DOHH2 (cell line): ENCODE measurements at regions not wholly inside any gene's neighbourhood (a gene's known extent, or its start where the extent isn't known, plus 50 kb on each side); places are given as distances from the start of the nearest gene placed in this dataset.

Experiments used
- H3F3A ChIP-seq: fragments of 200-600 bp; sonication (generic), shearing (Covaris generic); 2 replicates; pipeline ENCODE4 v1.6.0; 2016; ENCODE audit warnings: antibody characterized with exemption, mild to moderate bottlenecking; ENCODE audit not compliant: control insufficient read depth, insufficient read depth
- H3K27ac ChIP-seq: fragments of 200-600 bp; sonication (generic); 2 replicates; pipeline ENCODE4 v1.5.1; 2014; ENCODE audit warnings: low read depth, mild to moderate bottlenecking, low read length, moderate library complexity
- H3K27me3 ChIP-seq: fragments of 200-600 bp; sonication (generic); 2 replicates; pipeline ENCODE4 v1.6.1; 2014; ENCODE audit warnings: mild to moderate bottlenecking, low read length, mixed read lengths; ENCODE audit not compliant: control insufficient read depth
- H3K36me3 ChIP-seq: fragments of 200-600 bp; sonication (generic); 2 replicates; pipeline ENCODE4 v1.6.1; 2014; ENCODE audit warnings: mild to moderate bottlenecking, low read length, moderate library complexity, mixed read lengths; ENCODE audit not compliant: control insufficient read depth
- H3K4me1 ChIP-seq: fragments of 200-600 bp; sonication (generic); 2 replicates; pipeline ENCODE4 v1.6.1; 2014; ENCODE audit warnings: mild to moderate bottlenecking, low read length, mixed read lengths; ENCODE audit not compliant: control insufficient read depth
- H3K4me2 ChIP-seq: fragments of 200-600 bp; sonication (generic); 2 replicates; pipeline ENCODE4 v1.6.0; 2014; ENCODE audit warnings: mild to moderate bottlenecking, low read length, moderate library complexity
- H3K4me3 ChIP-seq: fragments of 200-600 bp; sonication (generic); 2 replicates; pipeline ENCODE4 v1.5.1; 2014; ENCODE audit warnings: mild to moderate bottlenecking, low read length, mixed read lengths
- H3K79me2 ChIP-seq: fragments of 200-600 bp; sonication (generic); 2 replicates; pipeline ENCODE4 v1.6.1; 2014; ENCODE audit warnings: mild to moderate bottlenecking, low read length, mixed read lengths; ENCODE audit not compliant: control insufficient read depth
- H3K9me2 ChIP-seq: fragments of 200-600 bp; sonication (generic); replicated peaks from 2 replicates; pipeline ENCODE4 v1.6.1; 2014; ENCODE audit warnings: mild to moderate bottlenecking, low read length, mixed read lengths; ENCODE audit not compliant: control insufficient read depth
- H3K9me3 ChIP-seq: fragments of 200-600 bp; sonication (generic); 2 replicates; pipeline ENCODE4 v1.6.1; 2014; ENCODE audit warnings: antibody characterized with exemption, low read length, mixed read lengths; ENCODE audit not compliant: control insufficient read depth, insufficient read depth
- H4K20me1 ChIP-seq: fragments of 200-600 bp; sonication (generic); 2 replicates; pipeline ENCODE4 v1.6.0; 2014; ENCODE audit warnings: low read depth, mild to moderate bottlenecking, antibody characterized with exemption, low read length, moderate library complexity; ENCODE audit not compliant: control insufficient read depth, insufficient read depth
- EZH2phosphoT487 ChIP-seq: fragments of 200-600 bp; sonication (generic); IDR thresholded peaks from 2 replicates; pipeline ENCODE4 v1.6.1; 2017; ENCODE audit warnings: borderline replicate concordance, mild to moderate bottlenecking, antibody characterized with exemption, low read length, moderate library complexity, mixed read lengths
- TF ChIP-seq, protein P1 (sequence below): fragments of 200-600 bp; sonication (generic); IDR thresholded peaks from one replicate; pipeline ENCODE4 v1.5.1; 2014; ENCODE audit warnings: antibody characterized with exemption, mild to moderate bottlenecking, low read depth, low read length; ENCODE audit not compliant: poor library complexity, severe bottlenecking

DNA sequence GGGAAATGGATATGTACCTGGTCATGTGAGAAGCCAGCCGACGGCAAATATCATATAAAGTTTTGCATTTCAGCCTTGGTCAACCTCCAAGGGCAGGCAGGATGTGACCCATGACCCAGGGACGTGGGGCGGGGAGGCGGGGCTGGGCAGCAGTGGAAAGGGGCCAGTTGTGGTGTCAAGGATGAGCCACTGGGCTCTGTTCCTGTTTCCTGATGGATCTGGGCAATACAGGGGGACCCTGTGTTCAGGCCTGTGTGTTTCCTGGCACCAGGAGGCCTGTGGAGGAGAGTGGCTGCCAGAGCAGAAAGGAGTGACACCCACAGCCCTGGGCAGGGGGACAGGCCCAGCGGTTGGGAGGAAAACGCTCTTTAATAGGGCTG is 106.9 kb downstream of the GATA6 start:
- no peak overlapping the region for H3K4me2 ChIP-seq
- TF ChIP-seq, protein P1, sequence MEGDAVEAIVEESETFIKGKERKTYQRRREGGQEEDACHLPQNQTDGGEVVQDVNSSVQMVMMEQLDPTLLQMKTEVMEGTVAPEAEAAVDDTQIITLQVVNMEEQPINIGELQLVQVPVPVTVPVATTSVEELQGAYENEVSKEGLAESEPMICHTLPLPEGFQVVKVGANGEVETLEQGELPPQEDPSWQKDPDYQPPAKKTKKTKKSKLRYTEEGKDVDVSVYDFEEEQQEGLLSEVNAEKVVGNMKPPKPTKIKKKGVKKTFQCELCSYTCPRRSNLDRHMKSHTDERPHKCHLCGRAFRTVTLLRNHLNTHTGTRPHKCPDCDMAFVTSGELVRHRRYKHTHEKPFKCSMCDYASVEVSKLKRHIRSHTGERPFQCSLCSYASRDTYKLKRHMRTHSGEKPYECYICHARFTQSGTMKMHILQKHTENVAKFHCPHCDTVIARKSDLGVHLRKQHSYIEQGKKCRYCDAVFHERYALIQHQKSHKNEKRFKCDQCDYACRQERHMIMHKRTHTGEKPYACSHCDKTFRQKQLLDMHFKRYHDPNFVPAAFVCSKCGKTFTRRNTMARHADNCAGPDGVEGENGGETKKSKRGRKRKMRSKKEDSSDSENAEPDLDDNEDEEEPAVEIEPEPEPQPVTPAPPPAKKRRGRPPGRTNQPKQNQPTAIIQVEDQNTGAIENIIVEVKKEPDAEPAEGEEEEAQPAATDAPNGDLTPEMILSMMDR: no peak
- no peak for TF ChIP-seq EZH2phosphoT487
- H3K9me3 ChIP-seq: no peaks in the 10 kb centered on the region
- H3F3A ChIP-seq: no peaks in the 10 kb centered on the region
- no peak overlapping the region for H3K4me3 ChIP-seq
- no peaks in the 10 kb centered on the region for H3K9me2 ChIP-seq
- H4K20me1 ChIP-seq: no peaks in the 10 kb centered on the region
- no peaks in the 10 kb centered on the region for H3K4me1 ChIP-seq
- no peaks in the 10 kb centered on the region for H3K27me3 ChIP-seq
- H3K79me2 ChIP-seq: no peaks in the 10 kb centered on the region
- no peak overlapping the region for H3K27ac ChIP-seq
- no peaks in the 10 kb centered on the region for H3K36me3 ChIP-seq

DNA sequence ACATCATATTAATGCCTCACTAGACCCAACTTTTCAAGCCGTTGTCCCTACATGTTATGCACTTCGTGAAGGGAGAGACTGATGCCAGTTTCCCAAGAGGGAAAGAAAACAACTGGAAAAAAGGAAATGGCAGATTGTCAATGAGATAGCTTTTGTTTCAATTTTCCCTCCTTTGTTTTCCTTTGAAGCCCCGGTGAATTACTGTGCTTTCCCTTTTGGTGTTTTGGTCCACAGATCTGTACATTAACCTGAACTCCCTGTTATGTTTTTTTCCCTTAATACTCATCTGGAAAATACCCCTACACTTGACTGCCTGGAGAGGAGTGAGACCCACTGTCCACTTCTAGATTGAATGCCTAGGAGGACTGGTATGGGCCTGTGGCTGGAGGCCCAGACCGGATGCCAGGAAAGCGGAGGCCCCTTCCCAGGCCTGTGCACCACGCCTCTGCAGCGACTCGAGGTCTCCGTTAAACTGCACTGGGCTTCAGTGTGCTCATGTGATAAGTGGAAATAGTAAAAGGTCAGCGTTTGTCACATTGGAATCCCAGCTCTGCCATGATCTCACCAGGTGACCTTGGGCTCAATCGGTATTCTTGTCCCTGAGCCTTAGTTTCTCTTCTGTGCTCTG is 106.4 kb downstream of the GATA6 start:
- Histone ChIP-seq H3K4me2 (no peak overlapping the region), H3K79me2 (no peaks in the 10 kb centered on the region), H3K27ac (no peak overlapping the region), H3K4me3 (no peak overlapping the region), H3K27me3 (no peaks in the 10 kb centered on the region), H3K36me3 (no peaks in the 10 kb centered on the region), H3K9me3 (no peaks in the 10 kb centered on the region), H3K4me1 (no peaks in the 10 kb centered on the region), H3F3A (no peaks in the 10 kb centered on the region), H4K20me1 (no peaks in the 10 kb centered on the region), H3K9me2 (no peaks in the 10 kb centered on the region)
- no peak for TF ChIP-seq EZH2phosphoT487
- TF ChIP-seq, protein P1: no peak

DNA sequence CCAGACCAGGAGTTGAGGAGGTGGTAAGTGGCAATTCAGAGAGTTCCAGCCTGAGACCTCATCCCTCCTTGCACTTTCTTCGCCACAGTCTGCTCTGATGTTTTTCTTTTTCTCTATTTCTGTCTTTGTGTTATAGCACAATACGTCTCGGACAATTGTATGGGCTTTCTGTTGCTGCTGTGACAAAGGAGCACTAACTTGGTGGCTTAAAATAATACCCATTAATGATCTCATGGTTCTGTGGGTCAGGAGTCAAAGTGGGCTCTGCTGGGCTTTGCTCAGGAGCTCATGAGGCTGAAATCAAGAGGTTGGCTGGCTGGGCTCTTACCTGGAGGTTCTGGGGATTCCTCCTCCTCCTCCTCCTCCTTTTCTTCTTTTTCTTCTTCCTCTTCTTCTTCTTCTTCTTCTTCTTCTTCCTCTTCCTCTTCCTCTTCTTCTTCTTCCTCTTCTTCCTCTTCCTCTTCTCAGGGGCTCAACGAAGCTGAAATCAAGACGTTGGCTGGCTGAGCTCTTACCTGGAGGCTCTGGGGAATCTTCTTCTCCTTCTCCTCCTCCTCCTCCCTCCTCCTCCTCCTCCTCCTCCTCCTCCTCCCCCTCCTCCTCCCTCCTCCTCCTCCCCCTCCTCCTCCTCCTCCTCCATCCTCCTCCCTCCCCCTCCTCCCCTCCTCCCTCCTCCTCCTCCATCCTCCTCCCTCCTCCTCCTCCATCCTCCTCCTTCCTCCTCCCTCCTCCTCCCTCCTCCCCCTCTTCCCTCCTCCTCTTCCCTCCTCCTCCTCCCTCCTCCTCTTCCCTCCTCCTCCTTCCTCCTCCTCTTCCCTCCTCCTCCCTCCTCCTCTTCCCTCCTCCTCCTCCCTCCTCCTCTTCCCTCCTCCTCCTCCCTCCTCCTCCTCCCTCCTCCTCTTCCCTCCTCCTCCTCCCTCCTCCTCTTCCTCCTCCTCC is 104.0 kb downstream of the GATA6 start:
- Histone ChIP-seq H3K4me2 (no peak overlapping the region), H3K4me3 (no peak overlapping the region), H3K36me3 (no peaks in the 10 kb centered on the region), H3K4me1 (no peaks in the 10 kb centered on the region), H4K20me1 (no peaks in the 10 kb centered on the region), H3K9me2 (no peaks in the 10 kb centered on the region), H3K27ac (no peak overlapping the region), H3K27me3 (no peaks in the 10 kb centered on the region), H3K79me2 (no peaks in the 10 kb centered on the region), H3F3A (no peaks in the 10 kb centered on the region), H3K9me3 (no peaks in the 10 kb centered on the region)
- TF ChIP-seq EZH2phosphoT487: no peak
- TF ChIP-seq, protein P1: no peak
